GM18868 (cell line): ENCODE measurements at regions not wholly inside any gene's neighbourhood (a gene's known extent, or its start where the extent isn't known, plus 50 kb on each side); places are given as distances from the start of the nearest gene placed in this dataset.

Experiments
- ATAC-seq: cut with Tn5 transposase; IDR thresholded peaks from one replicate; pipeline ENCODE4 v1.9.1; 2021; ENCODE audit warnings: mild to moderate bottlenecking, moderate library complexity; ENCODE audit not compliant: unreplicated experiment

GRCh38 chr9:118364266-118365106, 660.3 kb downstream of the TLR4 start:
- ATAC-seq, result no peak

- no peak for ATAC-seq
Measured at GRCh38 chr9:118366228-118366627, 662.0 kb downstream of the TLR4 start.

GRCh38 chr9:118367383-118367782, 663.2 kb downstream of the TLR4 start:
- peak; percentile 51 for ATAC-seq

- no peak for ATAC-seq
Measured at GRCh38 chr9:118384531-118385100, 680.4 kb downstream of the TLR4 start.

GRCh38 chr9:118395415-118395814, 691.2 kb downstream of the TLR4 start:
- peak; percentile 96 for ATAC-seq

- no peak for ATAC-seq
Measured at GRCh38 chr9:118401546-118401945, 697.3 kb downstream of the TLR4 start.

- ATAC-seq, result no peak
Measured at GRCh38 chr9:118414676-118415075, 710.5 kb downstream of the TLR4 start.

- ATAC-seq, result peak; percentile 58
Measured at GRCh38 chr9:118418887-118419565, 714.8 kb downstream of the TLR4 start.

DNA sequence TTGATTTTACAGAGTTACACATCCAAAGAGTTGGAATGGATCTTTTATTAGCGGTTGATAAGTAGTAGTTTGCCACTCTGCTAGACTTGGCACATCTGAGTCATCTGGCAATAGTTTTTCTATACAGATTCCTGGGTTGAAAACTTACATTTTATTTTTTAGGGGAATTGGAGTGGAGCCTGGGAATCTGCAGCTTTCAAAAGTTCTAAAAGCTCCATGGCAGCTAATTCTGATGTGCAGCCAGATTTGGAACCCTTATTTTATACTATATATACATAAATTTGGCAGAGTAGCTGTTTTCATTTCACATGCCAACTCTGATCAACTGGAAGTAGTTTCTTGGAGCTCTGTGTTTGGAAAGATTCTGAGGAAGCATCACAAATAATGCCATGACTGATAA, 715.5 kb downstream of the TLR4 start:
- ATAC-seq, result no peak

DNA sequence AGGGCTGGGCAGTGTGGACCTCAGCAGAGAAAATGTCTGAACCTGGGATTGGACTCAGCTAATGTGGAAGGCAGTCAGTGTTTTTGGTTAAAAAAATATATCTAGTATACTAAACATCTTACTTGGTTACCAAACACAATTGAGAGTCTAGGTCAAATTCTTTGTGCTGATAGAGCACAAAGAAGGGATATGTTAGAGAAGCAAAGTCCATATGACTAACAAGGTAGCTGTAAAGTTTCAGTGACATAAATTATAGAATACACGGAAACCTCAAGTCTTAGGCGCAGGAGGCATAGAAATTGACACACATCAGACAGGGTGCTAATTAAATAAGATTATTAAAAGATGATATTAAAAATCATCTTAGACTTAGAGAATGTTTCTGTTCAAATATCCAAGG, 718.3 kb downstream of the TLR4 start:
- no peak for ATAC-seq

GRCh38 chr9:118423021-118423420, 718.8 kb downstream of the TLR4 start:
- no peak for ATAC-seq

- no peak for ATAC-seq
Measured at GRCh38 chr9:118423721-118424120, 719.5 kb downstream of the TLR4 start.

DNA sequence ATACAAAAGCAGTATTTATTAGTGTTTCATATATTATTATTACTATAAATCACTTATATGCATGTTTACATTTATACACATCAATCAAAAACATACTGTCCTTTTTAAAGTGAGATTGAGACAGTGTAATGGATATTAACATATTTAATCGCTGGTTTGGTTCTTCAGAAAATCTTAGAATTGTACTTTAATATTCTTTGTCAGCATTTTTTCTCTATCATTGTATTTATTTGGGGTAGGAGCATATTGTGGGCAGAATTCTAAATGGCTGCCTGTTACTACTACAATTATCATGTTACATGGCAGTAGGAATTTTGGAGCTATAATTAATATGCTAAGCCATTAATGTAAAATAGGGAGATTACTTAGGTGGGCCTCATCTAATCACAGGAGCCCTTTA, 722.6 kb downstream of the TLR4 start:
- no peak for ATAC-seq

- no peak for ATAC-seq
Measured at GRCh38 chr9:118438810-118439209, 734.6 kb downstream of the TLR4 start.

DNA sequence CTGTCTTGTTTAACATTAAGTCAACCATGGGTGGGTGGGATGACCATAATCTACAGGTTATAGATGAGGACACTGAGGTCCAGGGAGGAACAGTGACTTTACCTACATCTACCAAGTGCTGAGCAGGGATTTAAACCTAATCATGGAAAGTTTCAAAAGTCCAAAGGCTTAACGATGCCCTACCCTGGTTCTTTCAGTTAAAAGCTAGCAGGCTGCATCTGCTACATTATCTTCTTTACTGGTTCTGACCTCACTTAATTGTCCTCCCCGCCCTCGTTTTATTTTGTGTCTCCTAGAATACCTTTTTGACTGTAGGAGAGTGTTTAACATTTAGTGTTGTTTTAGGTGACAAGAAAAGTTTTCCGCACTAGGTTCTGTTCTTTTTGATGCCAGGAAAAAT, 735.2 kb downstream of the TLR4 start:
- ATAC-seq, result no peak

- ATAC-seq, result no peak
Measured at GRCh38 chr9:118444403-118444802, 740.2 kb downstream of the TLR4 start.

DNA sequence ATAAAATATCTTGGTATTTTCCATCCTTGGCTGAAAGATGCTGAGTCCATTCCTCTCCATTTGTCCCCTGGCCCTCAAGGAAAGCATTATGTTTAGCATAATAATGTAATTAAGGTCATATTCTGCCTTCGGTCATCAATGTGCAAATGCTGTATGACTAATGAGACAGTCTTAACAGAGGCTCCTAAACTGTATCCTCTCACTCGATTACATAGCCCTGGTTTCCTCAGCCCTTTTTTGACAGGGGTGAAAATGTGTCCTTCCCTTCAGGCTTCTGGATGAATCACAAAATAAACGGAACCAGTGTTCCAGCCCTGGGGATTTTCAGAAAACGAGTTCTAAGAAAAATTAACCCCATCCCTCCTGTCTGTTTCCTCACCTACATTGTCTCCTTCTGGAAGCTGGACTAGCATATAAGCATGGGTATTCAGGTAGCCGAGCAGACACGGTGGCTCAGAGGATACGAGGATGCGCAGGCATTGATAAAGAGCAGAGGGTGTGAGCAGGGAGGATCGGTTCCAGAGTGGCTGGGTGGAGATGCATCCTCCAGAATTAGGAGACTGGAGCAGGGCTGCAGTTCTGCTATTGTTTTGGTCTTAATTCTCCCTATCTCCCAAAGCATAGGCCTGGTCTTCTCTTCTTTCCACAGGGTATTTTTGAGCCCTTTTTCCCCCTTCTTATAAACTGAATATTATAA, 742.9 kb downstream of the TLR4 start:
- no peak for ATAC-seq

DNA sequence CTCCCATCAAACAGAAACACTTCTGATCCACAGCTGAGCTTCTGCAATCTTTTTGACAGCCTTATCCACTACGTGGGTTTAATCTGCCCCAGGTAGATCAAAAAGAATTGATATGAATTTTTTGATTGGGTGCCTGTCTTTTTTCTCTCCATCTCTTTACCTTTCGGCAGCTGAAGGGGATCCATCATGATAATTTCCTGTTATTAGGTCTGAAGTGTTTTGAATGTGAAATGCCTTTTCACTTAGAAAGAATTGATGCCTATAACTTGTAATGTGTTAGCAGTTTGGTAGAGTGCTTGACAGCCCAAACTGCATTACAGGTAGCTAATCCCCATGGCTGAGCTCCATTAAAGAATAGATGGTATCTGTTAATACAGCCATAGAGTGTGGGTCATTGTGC, 745.4 kb downstream of the TLR4 start:
- no peak for ATAC-seq

GRCh38 chr9:118455259-118455658, 751.1 kb downstream of the TLR4 start:
- no peak for ATAC-seq

DNA sequence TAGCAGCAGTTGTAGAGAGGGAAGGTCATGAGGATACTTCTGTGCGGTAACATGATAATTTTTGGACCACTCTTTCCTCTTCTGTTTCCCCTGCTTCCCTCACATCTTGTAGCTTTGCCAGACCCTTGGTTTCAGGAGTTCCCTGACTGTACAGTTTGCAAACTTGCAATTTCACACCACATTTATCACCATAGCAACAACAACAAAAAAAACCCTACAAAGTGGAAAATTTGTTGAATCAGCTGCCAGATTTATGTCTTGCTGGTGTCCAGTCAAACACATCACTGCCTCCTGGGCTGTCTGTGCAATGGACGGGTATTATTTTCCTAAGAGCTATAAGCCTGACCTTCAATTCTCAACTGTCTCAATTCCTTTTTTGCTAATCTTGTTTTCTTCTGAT, 751.6 kb downstream of the TLR4 start:
- ATAC-seq, result no peak

- no peak for ATAC-seq
Measured at GRCh38 chr9:118457171-118458000, 753.2 kb downstream of the TLR4 start.
